A549 (cell line): ENCODE measurements at regions not wholly inside any gene's neighbourhood (a gene's known extent, or its start where the extent isn't known, plus 50 kb on each side); places are given as distances from the start of the nearest gene placed in this dataset.
"Not testable (repeated sequence)": the region's sequence is repeated elsewhere in the genome, so short reads cannot be mapped to it uniquely, and the experiment has no call there.

Source experiments
- ATAC-seq, 2 experiments: fragments of 200-7000 bp in 1 of 2; fragments of >200 bp in 1 of 2; cut with Nextera tagmentation in 1 of 2; cut with Tn5 transposase in 1 of 2; 3 replicates each; pipeline versions ENCODE4 v1.8.0 to v1.9.1; 2018 to 2020; ENCODE audit warnings: mild to moderate bottlenecking in 1 of 2, moderate library complexity in 1 of 2
- CTCF ChIA-PET: fragments of 300-600 bp; sonication (Branson Sonifier 250); formaldehyde crosslinking; extraction: SDS; loops from one replicate; lab custom pipeline; 2021; ENCODE audit warnings: antibody characterized with exemption, inconsistent platforms; lab: Yijun Ruan, JAX
- POLR2A ChIA-PET: fragments of 350-600 bp; formaldehyde crosslinking; extraction: SDS; loops from one replicate; lab custom pipeline; 2021; ENCODE audit warnings: antibody characterized with exemption, inconsistent platforms; lab: Yijun Ruan, JAX
- DNase-seq, 2 experiments: peaks; one replicate each; pipeline versions ENCODE4 v3.0.0 to v3.0.0-alpha.2; 2011 to 2016; ENCODE audit warnings: low read depth in 1 of 2, low spot score in 1 of 2
- FAIRE-seq: peaks from 2 replicates; lab custom pipeline; 2011; peaks lifted over from hg19 to GRCh38; lab: Jason Lieb, UNC
- H3K27ac ChIP-seq, 2 experiments: fragments of >200 bp; sonication (Bioruptor Twin); formaldehyde crosslinking; 3 replicates each; pipeline ENCODE4 v1.5.1; 2016 to 2017
- H3K4me1 ChIP-seq: fragments of >200 bp; sonication (Bioruptor Twin); formaldehyde crosslinking; 3 replicates; pipeline ENCODE4 v1.6.1; 2016
- H3K4me2 ChIP-seq: fragments of >200 bp; sonication (Bioruptor Twin); formaldehyde crosslinking; 3 replicates; pipeline ENCODE4 v1.6.1; 2016
- H3K4me3 ChIP-seq: fragments of >200 bp; sonication (Bioruptor Twin); formaldehyde crosslinking; 3 replicates; pipeline ENCODE4 v1.5.1; 2016
- H3K9me3 ChIP-seq: fragments of >200 bp; sonication (Bioruptor Twin); formaldehyde crosslinking; 3 replicates; pipeline ENCODE4 v1.6.1; 2016
- CHD2 ChIP-seq: fragments of 150-350 bp; IDR thresholded peaks from 2 replicates; pipeline ENCODE4 v1.6.1; 2014; ENCODE audit warnings: low read length; ENCODE audit not compliant: partially characterized antibody
- EHF ChIP-seq: fragments of 250-450 bp; sonication (Bioruptor Pico); IDR thresholded peaks from 2 replicates; pipeline ENCODE4 v1.5.0; 2020; ENCODE audit warnings: mild to moderate bottlenecking
- EHMT2 ChIP-seq: fragments of 200-600 bp; sonication (generic); IDR thresholded peaks from 2 replicates; pipeline ENCODE4 v1.6.1; 2016; ENCODE audit warnings: antibody characterized with exemption, low read depth, mild to moderate bottlenecking, moderate library complexity
- FOSB ChIP-seq: fragments of 250-450 bp; sonication (Bioruptor Pico); IDR thresholded peaks from 2 replicates; pipeline ENCODE4 v1.5.0; 2020; ENCODE audit warnings: mild to moderate bottlenecking, moderate library complexity
- FOXS1 ChIP-seq: fragments of 250-450 bp; sonication (Bioruptor Pico); IDR thresholded peaks from 2 replicates; pipeline ENCODE4 v1.5.0; 2020; ENCODE audit warnings: mild to moderate bottlenecking, moderate library complexity
- HDAC2 ChIP-seq: fragments of 200-600 bp; sonication (generic); IDR thresholded peaks from 2 replicates; pipeline ENCODE4 v1.6.1; 2016
- HOXB13 ChIP-seq: fragments of 250-450 bp; sonication (Bioruptor Pico); IDR thresholded peaks from 2 replicates; pipeline ENCODE4 v1.5.0; 2020; ENCODE audit warnings: low read depth, mild to moderate bottlenecking, moderate library complexity
- HOXB5 ChIP-seq: fragments of 250-450 bp; sonication (Bioruptor Pico); IDR thresholded peaks from 2 replicates; pipeline ENCODE4 v1.5.0; 2020; ENCODE audit warnings: mild to moderate bottlenecking, moderate library complexity
- JUN ChIP-seq, 2 experiments: fragments of >200 bp; sonication (Bioruptor Twin); formaldehyde crosslinking; IDR thresholded peaks; 2 replicates in 1 of 2; 3 replicates in 1 of 2; pipeline ENCODE4 v1.6.1; 2016 to 2017
- MYC ChIP-seq: IDR thresholded peaks from 2 replicates; pipeline ENCODE4 v1.6.1; 2012; ENCODE audit warnings: mild to moderate bottlenecking, inconsistent platforms, low read length, improper control_type of control experiment, borderline replicate concordance
- NFE2L2 ChIP-seq: fragments of 150-350 bp; conservative IDR thresholded peaks from 2 replicates; pipeline ENCODE4 v1.6.1; 2014; ENCODE audit warnings: low read length
- POLR2A ChIP-seq: IDR thresholded peaks from 2 replicates; pipeline ENCODE4 v1.6.1; 2012; ENCODE audit warnings: mild to moderate bottlenecking, low read length
- POLR2AphosphoS2 ChIP-seq: conservative IDR thresholded peaks from 2 replicates; pipeline ENCODE4 v1.6.1; 2012; ENCODE audit warnings: low read length, improper control_type of control experiment, inconsistent platforms
- RFX5 ChIP-seq: fragments of 450-650 bp; IDR thresholded peaks from 2 replicates; pipeline ENCODE4 v1.7.1; 2014; ENCODE audit warnings: antibody characterized with exemption, mild to moderate bottlenecking, moderate library complexity
- SMC3 ChIP-seq: fragments of >200 bp; sonication (Bioruptor Twin); formaldehyde crosslinking; IDR thresholded peaks from 3 replicates; pipeline ENCODE4 v1.6.1; 2018; ENCODE audit warnings: inconsistent platforms
- WGBS: methylation state at CpG from one replicate; pipeline ENCODE4 v1.1.6; 2017; ENCODE audit errors: missing lambda C conversion rate; 5-methylcytosine and 5-hydroxymethylcytosine counted together
- TF ChIP-seq, protein P1 (sequence below): fragments of 200-600 bp; sonication (generic); IDR thresholded peaks from 2 replicates; pipeline ENCODE4 v1.6.1; 2016; ENCODE audit warnings: antibody characterized with exemption, mild to moderate bottlenecking, moderate library complexity
- TF ChIP-seq, protein P2 (sequence below): IDR thresholded peaks from 2 replicates; pipeline ENCODE4 v1.6.1; 2012
- TF ChIP-seq, protein P3 (sequence below): fragments of 450-650 bp; IDR thresholded peaks from 2 replicates; pipeline ENCODE4 v1.6.1; 2014; ENCODE audit warnings: antibody characterized with exemption
- TF ChIP-seq, protein P4 (sequence below): fragments of 250-450 bp; sonication (Bioruptor Pico); IDR thresholded peaks from 2 replicates; pipeline ENCODE4 v1.5.0; 2020; ENCODE audit warnings: low read depth, mild to moderate bottlenecking, moderate library complexity

DNA sequence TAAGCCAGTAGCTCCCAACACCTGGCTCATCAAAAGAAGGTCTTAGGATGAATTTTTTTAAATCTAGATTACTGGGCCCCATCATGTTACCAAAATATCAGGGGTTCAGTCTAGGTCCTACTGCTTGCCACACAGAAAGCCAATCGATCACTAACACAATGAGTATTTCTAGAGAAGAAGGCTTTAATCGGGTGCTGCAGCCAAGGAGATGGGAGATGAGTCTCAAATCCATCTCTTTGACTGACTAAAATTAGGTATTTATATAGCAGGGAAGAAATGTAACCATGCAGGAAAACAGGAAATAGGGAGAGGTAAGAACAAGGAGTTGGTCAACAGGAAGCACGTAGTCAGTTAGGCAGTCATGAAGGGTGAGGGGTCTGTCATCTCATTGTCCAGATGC lies 288.2 kb downstream of the CEP170 start:
- ATAC-seq (no peak), FAIRE-seq (no peak)
- H3K4me2 ChIP-seq = no peak overlapping the region

DNA sequence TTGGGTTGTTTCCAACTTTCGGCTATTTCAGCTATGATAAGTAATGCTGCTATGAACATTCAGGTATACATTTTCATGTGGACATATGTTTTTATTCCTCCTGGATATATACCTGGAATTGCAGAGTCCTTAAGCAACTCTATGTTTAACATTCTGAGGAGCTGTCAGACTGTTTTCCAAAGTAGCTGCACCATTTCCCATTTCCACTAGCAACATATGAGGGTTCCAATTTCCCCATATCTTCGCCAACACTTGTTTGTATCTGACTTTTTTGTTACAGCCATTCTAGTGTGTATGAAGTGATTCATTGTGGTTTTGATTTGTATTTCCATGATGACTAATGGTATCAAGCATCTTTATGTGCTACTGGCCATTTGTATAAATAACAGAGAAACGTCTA lies 295.7 kb downstream of the CEP170 start:
- H3K4me1 ChIP-seq, H3K27ac ChIP-seq, H3K4me2 ChIP-seq, H3K4me3 ChIP-seq, CTCF ChIA-PET, DNase-seq, POLR2A ChIA-PET, ATAC-seq, H3K9me3 ChIP-seq, FAIRE-seq: not testable (repeated sequence)
- 3% methylated on average over 3 of the region's 3 CpGs for WGBS

More for the DNA sequence above, 288.2 kb downstream of the CEP170 start:
- H3K4me1 ChIP-seq = no peaks in the 10 kb centered on the region
- ChIA-PET CTCF (no interaction called here), POLR2A (no interaction called here)
- H3K27ac ChIP-seq = no peak overlapping the region
- peaks cover 8% of the 10 kb centered on the region; the same call in 2 of the 3 replicates for H3K9me3 ChIP-seq
- no peak overlapping the region for H3K4me3 ChIP-seq
- no peak for TF ChIP-seq HOXB13 (CRISPR knock-in tag)
- no peak for TF ChIP-seq FOSB (CRISPR knock-in tag)
- TF ChIP-seq, protein P1, sequence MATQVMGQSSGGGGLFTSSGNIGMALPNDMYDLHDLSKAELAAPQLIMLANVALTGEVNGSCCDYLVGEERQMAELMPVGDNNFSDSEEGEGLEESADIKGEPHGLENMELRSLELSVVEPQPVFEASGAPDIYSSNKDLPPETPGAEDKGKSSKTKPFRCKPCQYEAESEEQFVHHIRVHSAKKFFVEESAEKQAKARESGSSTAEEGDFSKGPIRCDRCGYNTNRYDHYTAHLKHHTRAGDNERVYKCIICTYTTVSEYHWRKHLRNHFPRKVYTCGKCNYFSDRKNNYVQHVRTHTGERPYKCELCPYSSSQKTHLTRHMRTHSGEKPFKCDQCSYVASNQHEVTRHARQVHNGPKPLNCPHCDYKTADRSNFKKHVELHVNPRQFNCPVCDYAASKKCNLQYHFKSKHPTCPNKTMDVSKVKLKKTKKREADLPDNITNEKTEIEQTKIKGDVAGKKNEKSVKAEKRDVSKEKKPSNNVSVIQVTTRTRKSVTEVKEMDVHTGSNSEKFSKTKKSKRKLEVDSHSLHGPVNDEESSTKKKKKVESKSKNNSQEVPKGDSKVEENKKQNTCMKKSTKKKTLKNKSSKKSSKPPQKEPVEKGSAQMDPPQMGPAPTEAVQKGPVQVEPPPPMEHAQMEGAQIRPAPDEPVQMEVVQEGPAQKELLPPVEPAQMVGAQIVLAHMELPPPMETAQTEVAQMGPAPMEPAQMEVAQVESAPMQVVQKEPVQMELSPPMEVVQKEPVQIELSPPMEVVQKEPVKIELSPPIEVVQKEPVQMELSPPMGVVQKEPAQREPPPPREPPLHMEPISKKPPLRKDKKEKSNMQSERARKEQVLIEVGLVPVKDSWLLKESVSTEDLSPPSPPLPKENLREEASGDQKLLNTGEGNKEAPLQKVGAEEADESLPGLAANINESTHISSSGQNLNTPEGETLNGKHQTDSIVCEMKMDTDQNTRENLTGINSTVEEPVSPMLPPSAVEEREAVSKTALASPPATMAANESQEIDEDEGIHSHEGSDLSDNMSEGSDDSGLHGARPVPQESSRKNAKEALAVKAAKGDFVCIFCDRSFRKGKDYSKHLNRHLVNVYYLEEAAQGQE = no peak
- no peak for TF ChIP-seq JUN (IDR thresholded peaks at IDR 0.05)
- TF ChIP-seq EHMT2 = no peak
- TF ChIP-seq HDAC2 = no peak
- TF ChIP-seq HOXB5 (CRISPR knock-in tag) = no peak
- TF ChIP-seq SMC3 = no peak
- no peak for TF ChIP-seq MYC
- TF ChIP-seq NFE2L2 = no peak
- TF ChIP-seq, protein P2, sequence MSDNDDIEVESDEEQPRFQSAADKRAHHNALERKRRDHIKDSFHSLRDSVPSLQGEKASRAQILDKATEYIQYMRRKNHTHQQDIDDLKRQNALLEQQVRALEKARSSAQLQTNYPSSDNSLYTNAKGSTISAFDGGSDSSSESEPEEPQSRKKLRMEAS = no peak
- TF ChIP-seq, protein P3, sequence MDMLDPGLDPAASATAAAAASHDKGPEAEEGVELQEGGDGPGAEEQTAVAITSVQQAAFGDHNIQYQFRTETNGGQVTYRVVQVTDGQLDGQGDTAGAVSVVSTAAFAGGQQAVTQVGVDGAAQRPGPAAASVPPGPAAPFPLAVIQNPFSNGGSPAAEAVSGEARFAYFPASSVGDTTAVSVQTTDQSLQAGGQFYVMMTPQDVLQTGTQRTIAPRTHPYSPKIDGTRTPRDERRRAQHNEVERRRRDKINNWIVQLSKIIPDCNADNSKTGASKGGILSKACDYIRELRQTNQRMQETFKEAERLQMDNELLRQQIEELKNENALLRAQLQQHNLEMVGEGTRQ = no peak
- TF ChIP-seq POLR2AphosphoS2 = no peak
- TF ChIP-seq, protein P4, sequence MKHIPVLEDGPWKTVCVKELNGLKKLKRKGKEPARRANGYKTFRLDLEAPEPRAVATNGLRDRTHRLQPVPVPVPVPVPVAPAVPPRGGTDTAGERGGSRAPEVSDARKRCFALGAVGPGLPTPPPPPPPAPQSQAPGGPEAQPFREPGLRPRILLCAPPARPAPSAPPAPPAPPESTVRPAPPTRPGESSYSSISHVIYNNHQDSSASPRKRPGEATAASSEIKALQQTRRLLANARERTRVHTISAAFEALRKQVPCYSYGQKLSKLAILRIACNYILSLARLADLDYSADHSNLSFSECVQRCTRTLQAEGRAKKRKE = no peak
- no peak for TF ChIP-seq CHD2
- TF ChIP-seq FOXS1 = no peak
- no peak for TF ChIP-seq RFX5
- no peak for TF ChIP-seq POLR2A
- TF ChIP-seq EHF = no peak
- DNase-seq = no peak
- 33% methylated on average over 3 of the region's 3 CpGs for WGBS

DNA sequence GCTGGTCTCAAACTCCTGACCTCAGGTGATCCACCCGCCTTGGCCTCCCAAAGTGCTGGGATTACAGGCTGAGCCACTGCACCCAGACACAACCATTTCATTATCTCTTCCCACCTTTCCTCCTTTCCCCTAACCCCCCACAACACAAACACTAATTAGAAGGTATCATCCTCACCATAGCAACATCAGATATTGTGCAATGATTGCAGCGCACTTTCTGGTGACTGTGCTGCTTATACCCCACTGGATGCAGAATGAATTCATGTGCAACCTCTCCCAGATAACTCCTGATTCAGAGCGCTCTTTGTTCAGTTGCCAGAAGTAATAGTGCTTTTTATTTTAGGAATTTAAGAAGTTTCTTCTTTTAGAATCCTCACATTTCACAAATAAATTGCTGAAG lies 300.1 kb downstream of the CEP170 start:
- H3K4me2 ChIP-seq, H3K9me3 ChIP-seq, DNase-seq, H3K4me3 ChIP-seq, H3K27ac ChIP-seq, FAIRE-seq, POLR2A ChIA-PET, H3K4me1 ChIP-seq, ATAC-seq: not testable (repeated sequence)
- CTCF ChIA-PET = interaction anchor here (0.6 kb wide), 1 partner anchor 379 kb away, joined by 5 read pairs; no protein-coding TSS in a partner anchor
- WGBS = 77% methylated on average over 3 of the region's 3 CpGs
